Adrenal gland (tissue), 9 donors: ENCODE measurements at regions not wholly inside any gene's neighbourhood (a gene's known extent, or its start where the extent isn't known, plus 50 kb on each side); places are given as distances from the start of the nearest gene placed in this dataset.
"Not testable (repeated sequence)": the region's sequence is repeated elsewhere in the genome, so short reads cannot be mapped to it uniquely, and the experiment has no call there.

Experiments used
- DNase-seq, 7 donors: peaks; one replicate each; pipeline ENCODE4 v3.0.0-alpha.2; 2019 to 2020
- H3K27ac ChIP-seq, 5 donors: fragments of 200-600 bp; sonication (generic) in 4 of 5; 1 replicate in 3 of 5; 2 replicates in 2 of 5; pipeline versions ENCODE4 v1.5.1 to v1.8.0; 2016 to 2020; ENCODE audit warnings: mild to moderate bottlenecking in 1 of 5
- H3K27me3 ChIP-seq: fragments of 200-600 bp; 2 replicates; pipeline ENCODE4 v1.8.0; 2021
- H3K36me3 ChIP-seq, 2 donors: fragments of 200-600 bp; replicated peaks in 1 of 2; 1 replicate in 1 of 2; 2 replicates in 1 of 2; pipeline versions ENCODE4 v1.5.1 to v1.8.0; 2018 to 2022
- H3K4me1 ChIP-seq, 2 donors: fragments of 200-600 bp; replicated peaks in 1 of 2; 1 replicate in 1 of 2; 2 replicates in 1 of 2; pipeline versions ENCODE4 v1.5.1 to v1.8.0; 2018 to 2021
- H3K4me3 ChIP-seq, 4 donors: fragments of 200-600 bp; sonication (generic) in 3 of 4; one replicate each; pipeline ENCODE4 v1.5.1; 2016 to 2018
- H3K9me3 ChIP-seq, 3 donors: fragments of 200-600 bp; sonication (generic) in 1 of 3; replicated peaks in 1 of 3; 1 replicate in 2 of 3; 2 replicates in 1 of 3; pipeline versions ENCODE4 v1.5.1 to v1.8.0; 2016 to 2021
- CTCF ChIP-seq, 6 experiments: fragments of 450-650 bp in 4 of 6; fragments of 200-600 bp in 2 of 6; sonication (generic) in 1 of 6; IDR thresholded peaks; 1 replicate in 5 of 6; 2 replicates in 1 of 6; pipeline versions ENCODE4 v1.5.1 to v1.8.0; 2016 to 2021; ENCODE audit warnings: antibody characterized with exemption in 6 of 6, mild to moderate bottlenecking in 2 of 6, moderate library complexity in 1 of 6
- POLR2A ChIP-seq, 2 donors: fragments of 450-650 bp; IDR thresholded peaks; one replicate each; pipeline ENCODE4 v1.6.1; 2017; ENCODE audit warnings: antibody characterized with exemption in 2 of 2, mild to moderate bottlenecking in 2 of 2, moderate library complexity in 1 of 2
- WGBS, 4 donors: extraction: QIAGEN DNeasy Blood & Tissue Kit in 2 of 4; methylation state at CpG; one replicate each; pipeline versions ENCODE4 v1.1.5 to v1.1.7; 2013 to 2017; 5-methylcytosine and 5-hydroxymethylcytosine counted together
- intact Hi-C, 2 donors: fragments of 100-400 bp; cut with DNase I; formaldehyde crosslinking; loops; one replicate each; pipeline versions ENCODE4 v1.14.1 to v1.15.0; 2022 to 2023
- donor health status: healthy with polysubstance abuse.
- donor health status: Bipolar disorder and iron deficiency.
- donor health status: DM: yes; HTN: yes; CAD: no.
- donor health status: DM: no; HTN: no; CAD: no.
- donor health status: DM: no; HTN: no; CAD: no.

DNA sequence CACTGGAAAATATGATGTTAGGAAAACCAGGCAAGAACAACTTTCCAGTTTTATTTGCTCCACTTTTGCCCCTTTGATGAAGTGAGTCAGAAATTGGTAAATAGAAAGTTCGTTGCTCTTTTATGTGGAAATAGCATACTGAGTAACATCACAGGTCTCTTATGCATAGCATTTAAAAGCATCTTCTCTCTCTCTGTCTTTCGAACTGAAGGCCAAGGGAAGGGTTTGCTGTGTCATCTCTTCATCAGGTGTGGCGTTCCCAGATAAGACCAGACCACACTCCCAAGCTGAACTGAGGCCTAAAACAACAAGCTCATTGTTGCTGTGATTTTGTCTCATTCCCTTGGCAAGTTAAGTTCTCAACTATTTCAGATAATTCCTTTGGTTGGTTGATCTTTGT is 131.8 kb upstream of the GRB10 start:
- intact Hi-C loops = no loop called here
- Histone ChIP-seq H3K4me3 (no peak overlapping the region), H3K27ac (no peak overlapping the region), H3K27me3 (no peaks in the 10 kb centered on the region), H3K9me3 (no peaks in the 10 kb centered on the region), H3K4me1 (no peaks in the 10 kb centered on the region), H3K36me3 (no peaks in the 10 kb centered on the region)
- DNase-seq = no peak
- 51 to 67% (median 57%) methylated on average over 3 of the region's 3 CpGs for WGBS, 4 donors
- no peak for TF ChIP-seq POLR2A (IDR thresholded peaks at IDR 0.05)
- TF ChIP-seq CTCF (IDR thresholded peaks at IDR 0.05) = no peak

DNA sequence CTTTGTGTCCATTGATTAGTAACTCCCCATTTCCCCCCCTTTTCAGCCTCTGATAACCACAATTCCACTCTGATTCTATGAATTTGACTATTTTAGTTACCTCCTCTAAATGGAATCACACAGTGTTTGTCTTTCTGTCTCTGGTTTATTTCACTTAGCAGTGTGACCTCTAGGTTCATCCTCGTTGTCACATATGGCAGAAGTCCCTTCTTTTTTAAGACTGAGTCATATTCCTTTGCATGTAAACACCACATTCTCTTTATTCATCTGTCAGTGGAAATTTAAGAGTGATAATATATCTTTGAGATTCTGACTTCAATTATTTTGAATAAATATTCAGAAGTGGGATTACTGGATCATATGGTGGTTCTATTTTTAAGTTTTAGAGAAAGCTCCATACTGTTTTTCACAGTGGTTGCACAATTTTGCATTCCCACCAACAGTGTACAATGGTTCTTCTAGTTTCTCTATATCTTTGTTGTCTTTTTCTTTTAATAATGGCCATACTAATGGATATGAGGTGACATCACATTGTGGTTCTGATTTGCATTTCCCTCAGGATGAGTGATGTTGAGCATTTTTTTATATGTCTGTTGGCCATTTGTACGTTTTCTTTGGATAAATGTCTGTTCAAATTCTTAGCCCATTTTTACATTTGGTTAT is 126.1 kb upstream of the GRB10 start:
- no peaks in the 10 kb centered on the region for H3K4me1 ChIP-seq
- no peak for DNase-seq
- H3K36me3 ChIP-seq = no peaks in the 10 kb centered on the region
- no peaks in the 10 kb centered on the region for H3K9me3 ChIP-seq
- no peak overlapping the region for H3K27ac ChIP-seq
- TF ChIP-seq CTCF (IDR thresholded peaks at IDR 0.05) (no peak), POLR2A (IDR thresholded peaks at IDR 0.05) (no peak)
- H3K4me3 ChIP-seq = no peak overlapping the region
- H3K27me3 ChIP-seq = no peaks in the 10 kb centered on the region
- 38 to 51% (median 39%) methylated on average over 2 of the region's 2 CpGs for WGBS, 4 donors
- intact Hi-C loops = no loop called here

DNA sequence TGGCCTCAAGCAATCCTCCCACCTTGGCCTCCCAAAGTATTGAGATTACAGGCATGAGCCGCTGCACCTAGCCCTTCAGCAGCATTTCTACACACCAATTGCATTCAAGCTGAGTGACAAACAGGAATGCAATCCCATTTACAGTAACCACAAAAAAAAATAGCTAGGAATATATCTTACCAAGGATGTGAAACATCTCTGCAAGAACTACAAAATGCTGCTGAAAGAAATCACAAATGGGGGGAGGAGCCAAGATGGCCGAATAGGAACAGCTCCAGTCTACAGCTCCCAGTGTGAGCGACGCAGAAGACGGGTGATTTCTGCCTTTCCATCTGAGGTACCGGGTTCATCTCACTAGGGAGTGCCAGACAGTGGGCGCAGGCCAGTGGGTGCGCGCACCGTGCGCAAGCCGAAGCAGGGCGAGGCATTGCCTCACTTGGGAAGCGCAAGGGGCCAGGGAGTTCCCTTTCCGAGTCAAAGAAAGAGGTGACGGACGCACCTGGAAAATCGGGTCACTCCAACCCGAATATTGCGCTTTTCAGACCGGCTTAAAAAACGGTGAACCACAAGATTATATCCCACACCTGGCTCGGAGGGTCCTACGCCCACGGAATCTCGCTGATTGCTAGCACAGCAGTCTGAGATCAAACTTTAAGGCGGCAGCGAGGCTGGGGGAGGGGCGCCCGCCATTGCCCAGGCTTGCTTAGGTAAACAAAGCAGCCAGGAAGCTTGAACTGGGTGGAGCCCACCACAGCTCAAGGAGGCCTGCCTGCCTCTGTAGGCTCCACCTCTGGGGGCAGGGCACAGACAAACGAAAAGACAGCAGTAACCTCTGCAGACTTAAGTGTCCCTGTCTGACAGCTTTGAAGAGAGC is 116.1 kb upstream of the GRB10 start:
- H3K27ac ChIP-seq, H3K4me3 ChIP-seq, H3K36me3 ChIP-seq, DNase-seq, H3K4me1 ChIP-seq, H3K9me3 ChIP-seq, H3K27me3 ChIP-seq, intact Hi-C loops: not testable (repeated sequence)
- 82 to 90% (median 85%) methylated on average over 25 to 30 of the region's 31 CpGs for WGBS, 4 donors

DNA sequence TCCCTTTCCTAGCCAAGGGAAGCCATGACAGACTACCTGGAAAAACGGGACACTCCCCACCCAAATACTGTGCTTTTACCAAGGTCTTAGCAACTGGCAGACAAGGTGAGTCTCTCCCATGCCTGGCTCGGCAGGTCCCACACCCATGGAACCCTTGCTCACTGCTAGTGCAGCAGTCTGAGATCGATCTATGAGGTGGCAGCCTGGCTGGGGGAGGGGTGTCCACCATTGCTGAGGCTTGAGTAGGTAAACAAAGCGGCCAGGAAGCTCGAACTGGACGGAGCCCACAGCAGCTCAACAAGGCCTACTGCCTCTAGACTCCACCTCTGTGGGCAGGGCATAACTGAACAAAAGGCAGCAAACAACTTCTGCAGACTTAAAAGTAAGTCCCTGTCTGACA is 104.4 kb upstream of the GRB10 start:
- not testable (repeated sequence) for H3K4me3 ChIP-seq
- WGBS, 4 donors = 66 to 88% (median 70%) methylated on average over 5 to 6 of the region's 6 CpGs

DNA sequence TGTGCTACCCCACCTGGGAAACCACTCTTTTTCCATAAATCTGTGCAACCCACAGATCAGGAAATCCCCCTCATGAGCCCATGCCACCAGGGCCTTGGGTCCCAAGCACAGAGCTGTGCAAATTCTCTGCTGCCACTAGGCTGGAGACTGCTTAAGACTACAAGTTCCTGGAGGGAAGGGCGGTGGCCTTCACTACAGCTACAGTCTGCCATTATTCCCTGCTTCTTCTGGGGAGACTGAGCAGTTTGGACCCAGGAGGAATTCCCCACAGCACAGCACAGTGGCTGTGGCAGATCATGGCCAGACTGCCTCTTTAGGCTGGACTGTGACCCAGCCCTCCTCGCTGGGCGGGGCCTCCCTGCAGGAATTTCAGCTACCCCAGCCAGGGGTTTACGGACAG is 89.7 kb upstream of the GRB10 start:
- TF ChIP-seq CTCF (IDR thresholded peaks at IDR 0.05) = no peak
- no peak for TF ChIP-seq POLR2A (IDR thresholded peaks at IDR 0.05)
- intact Hi-C loops = no loop called here

More for the DNA sequence above, 104.4 kb upstream of the GRB10 start:
- H3K27ac ChIP-seq, intact Hi-C loops, H3K4me1 ChIP-seq, H3K9me3 ChIP-seq, H3K36me3 ChIP-seq, DNase-seq, H3K27me3 ChIP-seq: not testable (repeated sequence)

More for the DNA sequence above, 89.7 kb upstream of the GRB10 start:
- Histone ChIP-seq H3K9me3 (no peaks in the 10 kb centered on the region), H3K4me3 (no peak overlapping the region), H3K27ac (no peak overlapping the region), H3K36me3 (no peaks in the 10 kb centered on the region), H3K27me3 (no peaks in the 10 kb centered on the region), H3K4me1 (no peaks in the 10 kb centered on the region)
- 76 to 90% (median 84%) methylated on average over 4 of the region's 4 CpGs; no CpG with 5 or more reads in 1 of the 4 donors for WGBS, 4 donors
- DNase-seq = no peak
